Smooth muscle cell (in vitro differentiated cells): ENCODE measurements at regions not wholly inside any gene's neighbourhood (a gene's known extent, or its start where the extent isn't known, plus 50 kb on each side); places are given as distances from the start of the nearest gene placed in this dataset.
A peak's percentile ranks its signal among the peaks of the same experiment; 100 is the strongest.

Experiments used
- DNase-seq: peaks from one replicate; lab custom pipeline; 2025; ENCODE audit not compliant: unreplicated experiment; lab: John Stamatoyannopoulos, UW
- H2AFZ ChIP-seq: fragments of 200-600 bp; sonication (generic); 2 replicates; pipeline ENCODE4 v1.6.0; 2016; ENCODE audit warnings: antibody characterized with exemption, low read depth, mild to moderate bottlenecking
- H3F3A ChIP-seq: fragments of 200-600 bp; sonication (generic); 2 replicates; pipeline ENCODE4 v1.6.0; 2017; ENCODE audit warnings: antibody characterized with exemption, low read depth
- H3K27ac ChIP-seq: fragments of 200-600 bp; sonication (generic); 2 replicates; pipeline ENCODE4 v1.5.1; 2016; ENCODE audit warnings: low read depth, mild to moderate bottlenecking
- H3K27me3 ChIP-seq: fragments of 200-600 bp; sonication (generic); 2 replicates; pipeline ENCODE4 v1.6.1; 2016; ENCODE audit warnings: low read depth, mild to moderate bottlenecking
- H3K36me3 ChIP-seq: fragments of 200-600 bp; sonication (generic); 2 replicates; pipeline ENCODE4 v1.5.1; 2016; ENCODE audit warnings: low read depth
- H3K4me1 ChIP-seq: fragments of 200-600 bp; sonication (generic); 2 replicates; pipeline ENCODE4 v1.5.1; 2016; ENCODE audit warnings: low read depth
- H3K4me2 ChIP-seq: fragments of 200-600 bp; sonication (generic); 2 replicates; pipeline ENCODE4 v1.6.0; 2016; ENCODE audit warnings: mild to moderate bottlenecking
- H3K4me3 ChIP-seq: fragments of 200-600 bp; sonication (generic); 2 replicates; pipeline ENCODE4 v1.5.1; 2016; ENCODE audit warnings: mild to moderate bottlenecking
- H3K79me2 ChIP-seq: fragments of 200-600 bp; sonication (generic); 2 replicates; pipeline ENCODE4 v1.6.0; 2016; ENCODE audit warnings: low read depth, mild to moderate bottlenecking
- H3K9ac ChIP-seq: fragments of 200-600 bp; sonication (generic); 2 replicates; pipeline ENCODE4 v1.6.0; 2016; ENCODE audit warnings: low read depth
- H3K9me3 ChIP-seq: fragments of 200-600 bp; sonication (generic); replicated peaks from 2 replicates; pipeline ENCODE4 v1.5.1; 2016; ENCODE audit warnings: low read depth
- H4K20me1 ChIP-seq: fragments of 200-600 bp; sonication (generic); 2 replicates; pipeline ENCODE4 v1.6.0; 2016; ENCODE audit warnings: low read depth
- CTCF ChIP-seq: fragments of 200-600 bp; sonication (generic); IDR thresholded peaks from 2 replicates; pipeline ENCODE4 v1.5.1; 2017; ENCODE audit warnings: borderline replicate concordance, mild to moderate bottlenecking, antibody characterized with exemption; ENCODE audit not compliant: insufficient read depth, poor library complexity, severe bottlenecking
- WGBS: methylation state at CpG from one replicate; pipeline ENCODE4 v1.1.7; 2016; ENCODE audit warnings: low lambda C conversion rate; 5-methylcytosine and 5-hydroxymethylcytosine counted together

GRCh38 chr19:28471731-28472510 is 741.0 kb downstream of the UQCRFS1 start:
- WGBS = 83% methylated on average over 7 of the region's 7 CpGs
- Histone ChIP-seq H3K9ac (no peak overlapping the region), H3K79me2 (no peaks in the 10 kb centered on the region), H3F3A (no peaks in the 10 kb centered on the region), H4K20me1 (no peaks in the 10 kb centered on the region), H3K4me2 (no peak overlapping the region), H3K9me3 (no peaks in the 10 kb centered on the region), H3K27ac (no peak overlapping the region), H3K4me1 (peaks cover 11% of the 10 kb centered on the region), H3K27me3 (no peaks in the 10 kb centered on the region), H2AFZ (no peak overlapping the region), H3K36me3 (no peaks in the 10 kb centered on the region), H3K4me3 (no peak overlapping the region)
- no peak for DNase-seq
- no peak for TF ChIP-seq CTCF

GRCh38 chr19:28469544-28469943 is 743.4 kb downstream of the UQCRFS1 start:
- no peaks in the 10 kb centered on the region for H3K36me3 ChIP-seq
- 89% methylated on average over 7 of the region's 7 CpGs for WGBS
- peaks cover 11% of the 10 kb centered on the region for H3K4me1 ChIP-seq
- no peak overlapping the region for H3K27ac ChIP-seq
- no peak overlapping the region for H3K4me3 ChIP-seq
- no peak for DNase-seq
- H3K9ac ChIP-seq = no peak overlapping the region
- no peaks in the 10 kb centered on the region for H4K20me1 ChIP-seq
- no peak overlapping the region for H2AFZ ChIP-seq
- H3K79me2 ChIP-seq = no peaks in the 10 kb centered on the region
- no peak overlapping the region for H3K4me2 ChIP-seq
- no peaks in the 10 kb centered on the region for H3K9me3 ChIP-seq
- no peak for TF ChIP-seq CTCF
- no peaks in the 10 kb centered on the region for H3F3A ChIP-seq
- no peaks in the 10 kb centered on the region for H3K27me3 ChIP-seq

- peak overlapping the region; percentile 59 for H3K4me2 ChIP-seq
These were observed 744.1 kb downstream of the UQCRFS1 start for GRCh38 chr19:28468701-28469459.

More at GRCh38 chr19:28468701-28469459, 744.1 kb downstream of the UQCRFS1 start:
- Histone ChIP-seq H2AFZ (no peak overlapping the region), H3K27ac (peak overlapping the region; percentile 74), H3K27me3 (no peaks in the 10 kb centered on the region), H3K4me3 (no peak overlapping the region), H3K4me1 (peaks cover 11% of the 10 kb centered on the region), H3K79me2 (no peaks in the 10 kb centered on the region), H3F3A (no peaks in the 10 kb centered on the region), H3K36me3 (no peaks in the 10 kb centered on the region), H3K9ac (peak overlapping the region; percentile 41), H3K9me3 (no peaks in the 10 kb centered on the region), H4K20me1 (no peaks in the 10 kb centered on the region)
- DNase-seq = no peak
- WGBS = 56% methylated on average over 17 of the region's 17 CpGs
- TF ChIP-seq CTCF = no peak
